T-helper 2 cell treated with Interferon-gamma antibody and Interleukin-4, amounts not matched to agents 5 μg/mL and 100 μg/mL, for 36 hours (primary cell): ENCODE measurements at regions not wholly inside any gene's neighbourhood (a gene's known extent, or its start where the extent isn't known, plus 50 kb on each side); places are given as distances from the start of the nearest gene placed in this dataset.

ENCODE experiments used
- DNase-seq: peaks from one replicate; pipeline ENCODE4 v3.0.0; 2021; ENCODE audit warnings: low spot score
- H3K27ac Mint-ChIP-seq: one replicate; pipeline ENCODE4 v1.8.0; 2021; ENCODE audit warnings: mild to moderate bottlenecking, mixed read lengths
- H3K27me3 Mint-ChIP-seq: one replicate; pipeline ENCODE4 v1.8.0; 2021; ENCODE audit warnings: low read depth, mixed read lengths
- H3K36me3 Mint-ChIP-seq: one replicate; pipeline ENCODE4 v1.8.0; 2021; ENCODE audit warnings: low read depth, mixed read lengths
- H3K4me1 Mint-ChIP-seq: one replicate; pipeline ENCODE4 v1.8.0; 2021; ENCODE audit warnings: low read depth, mixed read lengths
- H3K4me3 Mint-ChIP-seq: one replicate; pipeline ENCODE4 v1.8.0; 2022; ENCODE audit warnings: mild to moderate bottlenecking, moderate library complexity, mixed read lengths
- H3K9me3 Mint-ChIP-seq: one replicate; pipeline ENCODE4 v1.8.0; 2021; ENCODE audit warnings: mixed read lengths

GRCh38 chr1:101079341-101079740, 53.8 kb upstream of the DPH5 start:
- DNase-seq, result no peak
- peaks cover 57% of the 10 kb centered on the region for H3K4me1 Mint-ChIP-seq
- no peak overlapping the region for H3K27ac Mint-ChIP-seq
- H3K36me3 Mint-ChIP-seq, result peaks cover 73% of the 10 kb centered on the region
- H3K9me3 Mint-ChIP-seq, result peaks cover 32% of the 10 kb centered on the region
- no peak overlapping the region for H3K4me3 Mint-ChIP-seq
- H3K27me3 Mint-ChIP-seq, result no peaks in the 10 kb centered on the region

- H3K4me1 Mint-ChIP-seq, result peaks cover 47% of the 10 kb centered on the region
- no peak overlapping the region for H3K4me3 Mint-ChIP-seq
- peaks cover 74% of the 10 kb centered on the region for H3K36me3 Mint-ChIP-seq
Measured at GRCh38 chr1:101077849-101078248, 52.3 kb upstream of the DPH5 start.

GRCh38 chr1:101075926-101076325, 50.3 kb upstream of the DPH5 start:
- Mint-ChIP-seq H3K9me3 (peaks cover 23% of the 10 kb centered on the region), H3K4me1 (peaks cover 42% of the 10 kb centered on the region), H3K36me3 (peaks cover 77% of the 10 kb centered on the region), H3K27me3 (no peaks in the 10 kb centered on the region), H3K4me3 (no peak overlapping the region), H3K27ac (no peak overlapping the region)
- no peak for DNase-seq

More at GRCh38 chr1:101077849-101078248, 52.3 kb upstream of the DPH5 start:
- Mint-ChIP-seq H3K9me3 (peaks cover 26% of the 10 kb centered on the region), H3K27me3 (no peaks in the 10 kb centered on the region), H3K27ac (no peak overlapping the region)
- no peak for DNase-seq
